Smooth muscle cell (in vitro differentiated cells): ENCODE measurements at regions not wholly inside any gene's neighbourhood (a gene's known extent, or its start where the extent isn't known, plus 50 kb on each side); places are given as distances from the start of the nearest gene placed in this dataset.

Source experiments
- DNase-seq: peaks from one replicate; lab custom pipeline; 2025; ENCODE audit not compliant: unreplicated experiment; lab: John Stamatoyannopoulos, UW
- H2AFZ ChIP-seq: fragments of 200-600 bp; sonication (generic); 2 replicates; pipeline ENCODE4 v1.6.0; 2016; ENCODE audit warnings: antibody characterized with exemption, low read depth, mild to moderate bottlenecking
- H3F3A ChIP-seq: fragments of 200-600 bp; sonication (generic); 2 replicates; pipeline ENCODE4 v1.6.0; 2017; ENCODE audit warnings: antibody characterized with exemption, low read depth
- H3K27ac ChIP-seq: fragments of 200-600 bp; sonication (generic); 2 replicates; pipeline ENCODE4 v1.5.1; 2016; ENCODE audit warnings: low read depth, mild to moderate bottlenecking
- H3K27me3 ChIP-seq: fragments of 200-600 bp; sonication (generic); 2 replicates; pipeline ENCODE4 v1.6.1; 2016; ENCODE audit warnings: low read depth, mild to moderate bottlenecking
- H3K36me3 ChIP-seq: fragments of 200-600 bp; sonication (generic); 2 replicates; pipeline ENCODE4 v1.5.1; 2016; ENCODE audit warnings: low read depth
- H3K4me1 ChIP-seq: fragments of 200-600 bp; sonication (generic); 2 replicates; pipeline ENCODE4 v1.5.1; 2016; ENCODE audit warnings: low read depth
- H3K4me2 ChIP-seq: fragments of 200-600 bp; sonication (generic); 2 replicates; pipeline ENCODE4 v1.6.0; 2016; ENCODE audit warnings: mild to moderate bottlenecking
- H3K4me3 ChIP-seq: fragments of 200-600 bp; sonication (generic); 2 replicates; pipeline ENCODE4 v1.5.1; 2016; ENCODE audit warnings: mild to moderate bottlenecking
- H3K79me2 ChIP-seq: fragments of 200-600 bp; sonication (generic); 2 replicates; pipeline ENCODE4 v1.6.0; 2016; ENCODE audit warnings: low read depth, mild to moderate bottlenecking
- H3K9ac ChIP-seq: fragments of 200-600 bp; sonication (generic); 2 replicates; pipeline ENCODE4 v1.6.0; 2016; ENCODE audit warnings: low read depth
- H3K9me3 ChIP-seq: fragments of 200-600 bp; sonication (generic); replicated peaks from 2 replicates; pipeline ENCODE4 v1.5.1; 2016; ENCODE audit warnings: low read depth
- H4K20me1 ChIP-seq: fragments of 200-600 bp; sonication (generic); 2 replicates; pipeline ENCODE4 v1.6.0; 2016; ENCODE audit warnings: low read depth
- CTCF ChIP-seq: fragments of 200-600 bp; sonication (generic); IDR thresholded peaks from 2 replicates; pipeline ENCODE4 v1.5.1; 2017; ENCODE audit warnings: borderline replicate concordance, mild to moderate bottlenecking, antibody characterized with exemption; ENCODE audit not compliant: insufficient read depth, poor library complexity, severe bottlenecking
- WGBS: methylation state at CpG from one replicate; pipeline ENCODE4 v1.1.7; 2016; ENCODE audit warnings: low lambda C conversion rate; 5-methylcytosine and 5-hydroxymethylcytosine counted together

GRCh38 chr4:188452097-188452496, 312.9 kb downstream of the TRIML1 start:
- no peak for TF ChIP-seq CTCF
- 37% methylated on average over 11 of the region's 11 CpGs for WGBS
- Histone ChIP-seq H3K27ac (no peak overlapping the region), H3F3A (peaks cover 8% of the 10 kb centered on the region), H3K79me2 (no peaks in the 10 kb centered on the region), H3K36me3 (no peaks in the 10 kb centered on the region), H3K4me3 (no peak overlapping the region), H3K4me2 (peak overlapping the region; percentile 6), H2AFZ (peak overlapping the region; percentile 66), H3K4me1 (peaks cover 17% of the 10 kb centered on the region), H4K20me1 (no peaks in the 10 kb centered on the region), H3K27me3 (no peaks in the 10 kb centered on the region), H3K9ac (no peak overlapping the region), H3K9me3 (no peaks in the 10 kb centered on the region)
- DNase-seq = no peak

GRCh38 chr4:188454575-188454974, 315.3 kb downstream of the TRIML1 start:
- Histone ChIP-seq H3K4me2 (no peak overlapping the region), H3K27me3 (no peaks in the 10 kb centered on the region), H3K36me3 (no peaks in the 10 kb centered on the region), H3K4me1 (peaks cover 17% of the 10 kb centered on the region), H3K4me3 (no peak overlapping the region), H3K79me2 (no peaks in the 10 kb centered on the region), H3K9ac (no peak overlapping the region), H3K9me3 (no peaks in the 10 kb centered on the region), H3K27ac (no peak overlapping the region), H2AFZ (no peak overlapping the region), H3F3A (peaks cover 2% of the 10 kb centered on the region), H4K20me1 (no peaks in the 10 kb centered on the region)
- no peak for TF ChIP-seq CTCF
- no peak for DNase-seq
- WGBS = 78% methylated on average over 5 of the region's 5 CpGs

GRCh38 chr4:188455062-188455752, 316.0 kb downstream of the TRIML1 start:
- Histone ChIP-seq H3F3A (no peaks in the 10 kb centered on the region), H3K9me3 (no peaks in the 10 kb centered on the region), H3K4me1 (peaks cover 17% of the 10 kb centered on the region), H3K27ac (no peak overlapping the region), H3K4me3 (no peak overlapping the region), H3K79me2 (no peaks in the 10 kb centered on the region), H3K9ac (no peak overlapping the region), H4K20me1 (no peaks in the 10 kb centered on the region), H3K36me3 (no peaks in the 10 kb centered on the region), H3K27me3 (no peaks in the 10 kb centered on the region), H3K4me2 (no peak overlapping the region), H2AFZ (no peak overlapping the region)
- TF ChIP-seq CTCF = no peak
- no peak for DNase-seq
- WGBS = 97% methylated on average over 6 of the region's 6 CpGs

GRCh38 chr4:188459381-188459780, 320.1 kb downstream of the TRIML1 start:
- Histone ChIP-seq H4K20me1 (no peaks in the 10 kb centered on the region), H3K79me2 (no peaks in the 10 kb centered on the region), H3K9me3 (no peaks in the 10 kb centered on the region), H3K27ac (no peak overlapping the region), H3K27me3 (no peaks in the 10 kb centered on the region), H3F3A (no peaks in the 10 kb centered on the region), H3K36me3 (peaks cover 6% of the 10 kb centered on the region), H3K4me1 (no peaks in the 10 kb centered on the region), H3K4me3 (no peak overlapping the region), H2AFZ (no peak overlapping the region), H3K9ac (no peak overlapping the region), H3K4me2 (no peak overlapping the region)
- TF ChIP-seq CTCF = no peak
- WGBS = 94% methylated on average over 1 of the region's 1 CpG
- DNase-seq = no peak
